Endodermal cell (in vitro differentiated cells): ENCODE measurements at regions not wholly inside any gene's neighbourhood (a gene's known extent, or its start where the extent isn't known, plus 50 kb on each side); places are given as distances from the start of the nearest gene placed in this dataset.

Source experiments
- DNase-seq: peaks from one replicate; pipeline ENCODE4 v3.0.0-alpha.2; 2017
- H3K27ac ChIP-seq: 2 replicates; pipeline ENCODE4 v1.5.1; 2013; ENCODE audit warnings: mild to moderate bottlenecking, low read depth, low read length, moderate library complexity
- H3K27me3 ChIP-seq: 2 replicates; pipeline ENCODE4 v1.6.1; 2013; ENCODE audit warnings: mild to moderate bottlenecking, low read length, moderate library complexity; ENCODE audit not compliant: insufficient read depth, control insufficient read depth, poor library complexity, severe bottlenecking
- H3K36me3 ChIP-seq: 2 replicates; pipeline ENCODE4 v1.7.0; 2013; ENCODE audit warnings: mild to moderate bottlenecking, low read length, moderate library complexity; ENCODE audit not compliant: control insufficient read depth, insufficient read depth
- H3K4me1 ChIP-seq: one replicate; pipeline ENCODE4 v1.7.0; 2013; ENCODE audit warnings: low read length; ENCODE audit not compliant: control insufficient read depth, insufficient read depth
- H3K4me3 ChIP-seq: 2 replicates; pipeline ENCODE4 v1.5.1; 2013; ENCODE audit warnings: mild to moderate bottlenecking, low read length, moderate library complexity
- H3K9ac ChIP-seq: 2 replicates; pipeline ENCODE4 v1.6.1; 2013; ENCODE audit warnings: mild to moderate bottlenecking, low read length, moderate library complexity; ENCODE audit not compliant: poor library complexity, severe bottlenecking; ENCODE audit errors: extremely low read depth
- H3K9me3 ChIP-seq: 2 replicates; pipeline ENCODE4 v1.6.1; 2013; ENCODE audit warnings: mild to moderate bottlenecking, low read length, moderate library complexity; ENCODE audit not compliant: control insufficient read depth
- H3K27ac Mint-ChIP-seq: 2 replicates; pipeline ENCODE4 v1.8.0; 2020; ENCODE audit warnings: mixed read lengths
- H3K27me3 Mint-ChIP-seq: 2 replicates; pipeline ENCODE4 v1.8.0; 2021; ENCODE audit warnings: mild to moderate bottlenecking, mixed read lengths; ENCODE audit not compliant: insufficient read depth
- H3K36me3 Mint-ChIP-seq: 2 replicates; pipeline ENCODE4 v1.8.0; 2020; ENCODE audit warnings: low read depth, mixed read lengths
- H3K4me1 Mint-ChIP-seq: 2 replicates; pipeline ENCODE4 v1.8.0; 2020; ENCODE audit warnings: mixed read lengths
- H3K4me3 Mint-ChIP-seq: 2 replicates; pipeline ENCODE4 v1.8.0; 2020; ENCODE audit warnings: mild to moderate bottlenecking, moderate library complexity, mixed read lengths
- H3K9me3 Mint-ChIP-seq: 2 replicates; pipeline ENCODE4 v1.8.0; 2020; ENCODE audit warnings: mild to moderate bottlenecking, mixed read lengths
- WGBS, 2 experiments: methylation state at CpG; one replicate each; pipeline versions ENCODE4 v1.1.5 to v1.1.7; 2013; ENCODE audit warnings: missing lambda C conversion rate in 2 of 2, mixed read lengths in 1 of 2; ENCODE audit not compliant: insufficient coverage in 1 of 2, insufficient read length in 1 of 2; 5-methylcytosine and 5-hydroxymethylcytosine counted together
- TF ChIP-seq, protein P1 (sequence below): fragments of 200-600 bp; sonication (generic); conservative IDR thresholded peaks from 2 replicates; pipeline ENCODE4 v1.5.0; 2021; ENCODE audit warnings: antibody characterized with exemption, mild to moderate bottlenecking

DNA sequence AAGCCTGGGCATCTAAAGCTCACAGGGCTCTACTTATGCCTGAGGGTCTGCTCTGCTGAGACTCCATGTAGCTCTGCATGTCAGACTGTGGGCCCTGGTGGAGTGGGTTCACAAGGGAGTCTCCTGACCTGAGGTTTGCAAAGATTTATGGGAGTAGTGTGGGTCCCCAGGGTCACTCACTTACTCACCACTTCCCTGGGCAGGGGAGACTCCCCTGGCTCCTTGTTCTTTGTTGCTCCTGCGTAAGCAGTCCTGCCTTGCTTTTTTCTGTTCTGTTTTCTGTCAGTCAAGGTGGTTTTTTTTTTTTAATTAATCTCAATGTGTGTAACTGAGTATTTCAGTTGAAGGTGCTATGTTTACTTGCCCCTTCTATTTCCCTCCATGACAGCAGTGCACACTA lies 256.6 kb downstream of the TMEM38B start:
- DNase-seq: no peak
- H3K4me3 ChIP-seq: no peak overlapping the region
- WGBS, 2 experiments: 100% methylated on average over 1 of the region's 1 CpG; no CpG with 5 or more reads in 1 of the 2 experiments
- H3K27ac ChIP-seq: no peak overlapping the region
- H3K9me3 ChIP-seq: peaks cover 4% of the 10 kb centered on the region
- Mint-ChIP-seq H3K27ac (no peak overlapping the region), H3K4me3 (no peak overlapping the region), H3K27me3 (no peaks in the 10 kb centered on the region), H3K4me1 (peaks cover 2% of the 10 kb centered on the region), H3K36me3 (no peaks in the 10 kb centered on the region), H3K9me3 (peaks cover 16% of the 10 kb centered on the region)
- H3K4me1 ChIP-seq: no peaks in the 10 kb centered on the region
- no peaks in the 10 kb centered on the region for H3K27me3 ChIP-seq
- TF ChIP-seq, protein P1, sequence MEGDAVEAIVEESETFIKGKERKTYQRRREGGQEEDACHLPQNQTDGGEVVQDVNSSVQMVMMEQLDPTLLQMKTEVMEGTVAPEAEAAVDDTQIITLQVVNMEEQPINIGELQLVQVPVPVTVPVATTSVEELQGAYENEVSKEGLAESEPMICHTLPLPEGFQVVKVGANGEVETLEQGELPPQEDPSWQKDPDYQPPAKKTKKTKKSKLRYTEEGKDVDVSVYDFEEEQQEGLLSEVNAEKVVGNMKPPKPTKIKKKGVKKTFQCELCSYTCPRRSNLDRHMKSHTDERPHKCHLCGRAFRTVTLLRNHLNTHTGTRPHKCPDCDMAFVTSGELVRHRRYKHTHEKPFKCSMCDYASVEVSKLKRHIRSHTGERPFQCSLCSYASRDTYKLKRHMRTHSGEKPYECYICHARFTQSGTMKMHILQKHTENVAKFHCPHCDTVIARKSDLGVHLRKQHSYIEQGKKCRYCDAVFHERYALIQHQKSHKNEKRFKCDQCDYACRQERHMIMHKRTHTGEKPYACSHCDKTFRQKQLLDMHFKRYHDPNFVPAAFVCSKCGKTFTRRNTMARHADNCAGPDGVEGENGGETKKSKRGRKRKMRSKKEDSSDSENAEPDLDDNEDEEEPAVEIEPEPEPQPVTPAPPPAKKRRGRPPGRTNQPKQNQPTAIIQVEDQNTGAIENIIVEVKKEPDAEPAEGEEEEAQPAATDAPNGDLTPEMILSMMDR: no peak
- H3K36me3 ChIP-seq: no peaks in the 10 kb centered on the region
- H3K9ac ChIP-seq: no peak overlapping the region

DNA sequence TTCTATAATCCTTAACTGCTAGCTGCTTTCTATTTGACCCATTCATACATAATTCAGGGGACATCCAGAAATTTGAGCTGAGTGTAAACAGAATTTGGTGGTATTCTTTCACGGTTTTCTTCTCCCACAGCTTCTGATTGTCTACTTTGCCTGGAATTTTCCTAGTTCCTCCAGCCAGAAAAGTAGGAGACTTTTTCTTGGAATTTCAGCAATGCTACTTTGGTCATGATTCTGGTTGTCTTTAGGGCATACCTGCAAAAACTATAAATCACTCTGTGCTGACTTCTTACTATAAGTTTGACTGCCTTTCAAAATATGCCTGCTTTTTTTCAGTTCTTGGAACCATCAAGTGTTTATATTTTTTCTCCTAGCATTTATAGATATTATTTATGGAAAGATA lies 260.2 kb downstream of the TMEM38B start:
- H3K27ac Mint-ChIP-seq: no peak overlapping the region
- H3K36me3 ChIP-seq: no peaks in the 10 kb centered on the region
- H3K27me3 Mint-ChIP-seq: no peaks in the 10 kb centered on the region
- H3K27ac ChIP-seq: no peak overlapping the region
- H3K4me1 Mint-ChIP-seq: peaks cover 9% of the 10 kb centered on the region
- H3K4me3 Mint-ChIP-seq: no peak overlapping the region
- 83 to 88% methylated on average over 1 of the region's 1 CpG for WGBS, 2 experiments
- no peaks in the 10 kb centered on the region for H3K27me3 ChIP-seq
- H3K9ac ChIP-seq: no peak overlapping the region
- TF ChIP-seq, protein P1: no peak
- no peaks in the 10 kb centered on the region for H3K9me3 Mint-ChIP-seq
- DNase-seq: no peak
- no peaks in the 10 kb centered on the region for H3K4me1 ChIP-seq
- H3K36me3 Mint-ChIP-seq: no peaks in the 10 kb centered on the region
- H3K9me3 ChIP-seq: no peaks in the 10 kb centered on the region
- H3K4me3 ChIP-seq: no peak overlapping the region

DNA sequence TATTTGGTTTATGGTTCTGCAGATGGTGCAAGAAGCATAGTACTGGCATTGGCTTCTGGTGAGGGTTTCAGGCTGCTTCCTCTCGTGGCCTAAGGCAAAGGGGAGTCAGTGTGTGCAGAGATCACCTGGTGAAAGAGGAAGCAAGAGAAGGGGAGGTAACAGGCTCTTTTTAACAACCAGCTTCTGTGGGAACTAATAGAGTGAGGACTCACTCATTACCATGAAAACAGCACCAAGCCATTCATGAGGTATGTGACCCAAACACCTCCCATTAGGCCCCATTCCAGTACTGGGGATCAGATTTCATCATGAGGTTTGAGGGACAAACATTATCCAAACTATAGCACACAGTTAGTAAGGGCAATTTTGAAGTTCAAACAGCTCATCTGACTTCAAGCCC lies 263.5 kb downstream of the TMEM38B start:
- H3K27ac ChIP-seq: no peak overlapping the region
- no peaks in the 10 kb centered on the region for H3K9me3 ChIP-seq
- no peaks in the 10 kb centered on the region for H3K36me3 ChIP-seq
- no peaks in the 10 kb centered on the region for H3K4me1 ChIP-seq
- Mint-ChIP-seq H3K4me3 (no peak overlapping the region), H3K36me3 (no peaks in the 10 kb centered on the region), H3K9me3 (no peaks in the 10 kb centered on the region), H3K27ac (peak overlapping the region; percentile 38), H3K27me3 (no peaks in the 10 kb centered on the region), H3K4me1 (peaks cover 12% of the 10 kb centered on the region)
- H3K4me3 ChIP-seq: no peak overlapping the region
- peak; percentile 65 for DNase-seq
- TF ChIP-seq, protein P1: no peak
- 40 to 88% methylated on average over 1 of the region's 1 CpG for WGBS, 2 experiments
- no peaks in the 10 kb centered on the region for H3K27me3 ChIP-seq
- no peak overlapping the region for H3K9ac ChIP-seq
